GM12864 (cell line): ENCODE measurements at regions not wholly inside any gene's neighbourhood (a gene's known extent, or its start where the extent isn't known, plus 50 kb on each side); places are given as distances from the start of the nearest gene placed in this dataset.

Experiments
- DNase-seq: peaks from one replicate; pipeline ENCODE4 v3.0.0-alpha.2; 2011; ENCODE audit warnings: low read depth
- H3K4me3 ChIP-seq: 2 replicates; pipeline ENCODE4 v1.5.1; 2011; ENCODE audit warnings: mild to moderate bottlenecking, low read depth, low read length, control low read depth
- CTCF ChIP-seq: IDR thresholded peaks from 2 replicates; pipeline ENCODE4 v1.5.1; 2011; ENCODE audit warnings: low read depth, mild to moderate bottlenecking, moderate library complexity, low read length, control low read depth, inconsistent platforms; ENCODE audit errors: missing control alignments

GRCh38 chr2:56969513-56969912, 785.7 kb downstream of the CCDC85A start:
- H3K4me3 ChIP-seq: no peak overlapping the region
- TF ChIP-seq CTCF: no peak
- DNase-seq: no peak

GRCh38 chr2:56971383-56971974, 787.7 kb downstream of the CCDC85A start:
- H3K4me3 ChIP-seq: no peak overlapping the region
- TF ChIP-seq CTCF: no peak
- no peak for DNase-seq

- no peak for TF ChIP-seq CTCF
- no peak for DNase-seq
- H3K4me3 ChIP-seq: no peak overlapping the region
Measured at GRCh38 chr2:56981554-56981953, 797.8 kb downstream of the CCDC85A start.

DNA sequence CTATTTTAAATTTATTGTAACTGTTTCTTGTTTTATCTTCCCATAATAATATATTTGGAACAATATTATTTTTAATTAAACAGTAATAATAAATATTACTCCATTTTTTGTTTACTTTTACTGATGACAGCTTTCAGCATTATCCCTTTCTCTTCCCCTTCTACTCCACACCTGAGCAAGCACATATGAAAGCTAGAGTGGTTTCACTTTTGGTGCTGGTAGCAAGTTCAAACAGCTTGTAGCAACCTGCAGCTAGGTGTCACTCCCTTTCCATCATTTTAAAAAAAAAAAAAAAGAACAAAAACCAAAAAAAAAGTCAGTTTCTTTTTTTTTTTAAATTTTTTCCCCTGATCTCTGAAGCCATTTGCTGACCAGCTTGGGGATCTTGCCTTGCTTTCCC, 801.8 kb downstream of the CCDC85A start:
- TF ChIP-seq CTCF: no peak
- H3K4me3 ChIP-seq: no peak overlapping the region
- no peak for DNase-seq

DNA sequence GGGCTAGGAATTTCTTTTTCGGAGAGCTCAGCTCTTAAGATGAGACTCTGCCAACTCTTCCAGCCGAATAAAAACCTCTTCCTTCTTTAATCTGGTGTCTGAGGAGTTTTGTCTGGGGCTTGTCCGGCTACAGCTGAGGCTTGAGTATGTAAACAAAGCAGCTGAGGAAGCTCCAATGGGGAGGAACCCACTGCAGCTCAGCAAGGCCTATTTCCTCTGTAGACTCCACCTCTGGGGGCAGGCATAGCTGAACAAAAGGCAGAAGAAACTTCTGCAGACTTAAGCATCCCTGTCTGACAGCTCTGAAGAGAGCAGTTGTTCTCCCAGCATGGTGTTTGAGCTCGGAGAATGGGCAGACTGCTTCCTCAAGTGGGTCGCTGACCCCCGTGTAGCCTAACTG, 838.7 kb downstream of the CCDC85A start:
- no peak overlapping the region for H3K4me3 ChIP-seq
- TF ChIP-seq CTCF: no peak
- DNase-seq: no peak

DNA sequence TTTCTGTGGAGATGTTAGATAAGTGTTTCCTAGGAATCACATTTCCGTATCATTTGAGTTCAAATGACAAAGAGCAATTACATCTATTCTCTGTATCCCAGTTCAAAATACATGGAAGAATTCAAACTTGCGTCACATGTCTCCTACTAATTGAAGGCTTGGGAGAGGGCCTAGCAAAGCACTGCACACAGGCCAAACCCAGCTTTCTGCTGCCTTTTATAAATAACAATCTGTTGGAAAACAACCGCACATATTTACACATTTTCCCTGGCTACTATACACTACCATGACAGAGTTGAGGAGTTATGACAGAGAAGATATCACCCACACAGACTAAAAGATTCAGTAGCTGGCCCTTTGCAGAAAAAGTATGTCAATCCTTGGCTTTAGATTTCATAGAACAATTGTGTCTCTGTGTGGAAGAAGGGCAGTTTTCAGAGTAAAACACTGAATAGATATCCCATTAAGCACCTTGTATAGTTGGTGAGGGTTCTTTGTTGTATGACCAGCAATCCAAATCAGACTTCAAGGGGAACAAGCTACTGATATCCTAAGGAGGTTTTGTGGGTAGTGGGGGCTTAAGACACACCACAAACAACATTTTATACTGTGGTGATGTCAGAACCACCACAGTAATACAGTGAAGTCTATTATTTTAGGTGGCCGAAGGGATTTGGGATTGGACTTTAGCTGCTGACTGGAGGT, 861.3 kb downstream of the CCDC85A start:
- no peak for DNase-seq
- no peak for TF ChIP-seq CTCF
- H3K4me3 ChIP-seq: no peak overlapping the region

DNA sequence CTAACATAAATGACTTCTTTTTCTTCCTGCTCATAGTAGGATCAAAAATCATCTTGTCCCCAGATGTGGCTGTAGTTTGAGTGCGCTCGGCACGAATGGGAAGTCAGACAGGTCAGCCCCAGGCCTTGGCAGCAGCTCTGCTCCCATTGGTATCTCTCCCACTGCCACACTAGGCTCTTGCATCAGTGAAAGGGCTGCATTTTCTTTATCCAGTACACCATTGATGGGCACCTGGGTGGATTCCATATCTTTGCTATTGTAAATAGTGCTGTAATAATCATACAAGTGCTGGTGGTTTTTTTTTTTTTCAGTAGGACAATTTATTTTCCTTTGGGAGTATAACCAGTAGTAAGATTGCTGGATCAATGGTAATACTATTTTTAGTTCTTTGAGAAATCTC, 865.5 kb downstream of the CCDC85A start:
- TF ChIP-seq CTCF: no peak
- DNase-seq: no peak
- no peak overlapping the region for H3K4me3 ChIP-seq
